ENCODE measurements at regions not wholly inside any gene's neighbourhood (a gene's known extent, or its start where the extent isn't known, plus 50 kb on each side); places are given as distances from the start of the nearest gene placed in this dataset.

- Histone ChIP-seq H4K20me1 (replicated peaks; ENCODE audit: insufficient read depth) (no peaks in the 10 kb centered on the region), H3K27ac (ENCODE audit: low read depth) (no peak overlapping the region), H3K4me1 (ENCODE audit: insufficient read depth) (peaks cover 5% of the 10 kb centered on the region; the same call in 1 of the 2 replicates), H3K79me2 (replicated peaks; ENCODE audit: insufficient read depth) (no peaks in the 10 kb centered on the region), H3K9me2 (ENCODE audit: insufficient read depth) (no peaks in the 10 kb centered on the region), H3F3A (replicated peaks; ENCODE audit: low read depth) (no peaks in the 10 kb centered on the region), H3K27me3 (ENCODE audit: insufficient read depth) (no peaks in the 10 kb centered on the region), H3K36me3 (ENCODE audit: insufficient read depth) (no peaks in the 10 kb centered on the region), H3K4me2 (no peak overlapping the region), H2AFZ (no peak overlapping the region), H3K4me3 (no peak overlapping the region)
- H3K4me1 Mint-ChIP-seq: peaks cover 6% of the 10 kb centered on the region; the same call in 1 of the 3 replicates
- no peak for TF ChIP-seq CTCF (conservative IDR thresholded peaks at IDR 0.05; ENCODE audit: low read depth in 2 of 2)
- TF ChIP-seq EZH2phosphoT487 (IDR thresholded peaks at IDR 0.05; ENCODE audit: unreplicated experiment): no peak
- TF ChIP-seq ZNF114 (CRISPR knock-in tag; IDR thresholded peaks at IDR 0.05): no peak
- no peak for TF ChIP-seq CREB1 (CRISPR knock-in tag; IDR thresholded peaks at IDR 0.05; ENCODE audit: low read depth)
- TF ChIP-seq POLR2AphosphoS5 (IDR thresholded peaks at IDR 0.05; ENCODE audit: low read depth): no peak
- no peak for TF ChIP-seq ZNF331 (CRISPR knock-in tag; IDR thresholded peaks at IDR 0.05; ENCODE audit: low read depth)
- TF ChIP-seq STAT1 (IDR thresholded peaks at IDR 0.05; ENCODE audit: unreplicated experiment): no peak
- TF ChIP-seq ZNF462 (CRISPR knock-in tag; IDR thresholded peaks at IDR 0.05): no peak
- no peak for TF ChIP-seq ETS1 (IDR thresholded peaks at IDR 0.05)
- no peak for TF ChIP-seq NANOG (IDR thresholded peaks at IDR 0.05; ENCODE audit: borderline replicate concordance)
- H3K27ac Mint-ChIP-seq: no peak overlapping the region
- no peak for DNase-seq (ENCODE audit: low spot score)
- no peak for ATAC-seq
- H3K36me3 Mint-ChIP-seq (ENCODE audit: low read depth): peaks cover 3% of the 10 kb centered on the region; the same call in 1 of the 3 replicates
- no peaks in the 10 kb centered on the region; the same call in 1 of the 3 replicates for H3K9me3 Mint-ChIP-seq
- H3K27me3 Mint-ChIP-seq (ENCODE audit: insufficient read depth, low read depth, poor library complexity): no peaks in the 10 kb centered on the region
- H3K4me3 Mint-ChIP-seq: no peak overlapping the region
Observed at GRCh38 chr6:56403745-56404144, 156.4 kb upstream of the COL21A1 start.
